ENCODE measurements at regions not wholly inside any gene's neighbourhood (a gene's known extent, or its start where the extent isn't known, plus 50 kb on each side); places are given as distances from the start of the nearest gene placed in this dataset.

- TF ChIP-seq ZNF224 (CRISPR knock-in tag; IDR thresholded peaks at IDR 0.05), result no peak
Observed at GRCh38 chr4:125515016-125515415, 200.3 kb downstream of the FAT4 start (continued).

GRCh38 chr4:125517831-125518230, 203.1 kb downstream of the FAT4 start:
- ChIA-PET POLR2A (no interaction called here), CTCF (ENCODE audit: low intra/inter-chr PET ratio, low total read pairs) (no interaction called here)
- 16% methylated on average over 2 of the region's 2 CpGs for WGBS (ENCODE audit: low lambda C conversion rate)
- H3K36me3 ChIP-seq (replicated peaks in 1 of 2; ENCODE audit: control insufficient read depth in 1 of 2, insufficient read depth in 2 of 2, low read length in 2 of 2), result no peaks in the 10 kb centered on the region
- no peak for ATAC-seq
- no peaks in the 10 kb centered on the region for H3K4me1 ChIP-seq (ENCODE audit: insufficient read depth, low read length)
- FAIRE-seq, result no peak
- BruUV-seq (replicated peaks), result no TSS peak
- no peak overlapping the region for H2AFZ ChIP-seq (ENCODE audit: low read length)
- no peak overlapping the region for H3K4me3 ChIP-seq (replicated peaks in 1 of 3; ENCODE audit: insufficient read depth in 1 of 3, low read depth in 2 of 3, low read length in 3 of 3)
- no peaks in the 10 kb centered on the region for H3K9me3 ChIP-seq (ENCODE audit: low read length)
- no peak for DNase-seq (ENCODE audit: low spot score)
- H3K9ac ChIP-seq (ENCODE audit: insufficient read depth, low read depth, low read length), result no peak overlapping the region
- H3K79me2 ChIP-seq (ENCODE audit: insufficient read depth, low read length), result no peaks in the 10 kb centered on the region
- no peak for TF ChIP-seq ZNF572 (CRISPR knock-in tag; IDR thresholded peaks at IDR 0.05)
- TF ChIP-seq CSRNP2 (CRISPR knock-in tag; conservative IDR thresholded peaks at IDR 0.05; ENCODE audit: low read depth), result no peak
- no peak for TF ChIP-seq ZNF772 (CRISPR knock-in tag; IDR thresholded peaks at IDR 0.05)
- TF ChIP-seq ZBTB44 (CRISPR knock-in tag; IDR thresholded peaks at IDR 0.05), result no peak
- no peak for TF ChIP-seq MAZ (IDR thresholded peaks at IDR 0.05; ENCODE audit: borderline replicate concordance, low read depth, low read length)
- no peak for TF ChIP-seq MAZ (CRISPR knock-in tag; IDR thresholded peaks at IDR 0.05; ENCODE audit: low read depth)
- no peak for TF ChIP-seq HNRNPK (IDR thresholded peaks at IDR 0.05; ENCODE audit: low read depth, low read length, poor library complexity, severe bottlenecking)
- TF ChIP-seq ONECUT2 (CRISPR knock-in tag; IDR thresholded peaks at IDR 0.05), result no peak
- no peak for TF ChIP-seq KLF6 (CRISPR knock-in tag; IDR thresholded peaks at IDR 0.05)
- TF ChIP-seq RFXAP (CRISPR knock-in tag; IDR thresholded peaks at IDR 0.05; ENCODE audit: borderline replicate concordance), result no peak
- TF ChIP-seq ZNF205 (CRISPR knock-in tag; IDR thresholded peaks at IDR 0.05), result no peak
- no peak for TF ChIP-seq RBFOX2 (IDR thresholded peaks at IDR 0.05; ENCODE audit: low read depth, low read length)
- no peak for TF ChIP-seq HINFP (CRISPR knock-in tag; IDR thresholded peaks at IDR 0.05; ENCODE audit: low read depth)
- no peak for TF ChIP-seq ZNF484 (CRISPR knock-in tag; IDR thresholded peaks at IDR 0.05; ENCODE audit: borderline replicate concordance, low read depth)
- no peak for TF ChIP-seq MXI1 (IDR thresholded peaks at IDR 0.05; ENCODE audit: borderline replicate concordance, low read depth, low read length)
- no peak for TF ChIP-seq ZNF704 (CRISPR knock-in tag; IDR thresholded peaks at IDR 0.05; ENCODE audit: borderline replicate concordance)
- intact Hi-C loops (cut with micrococcal nuclease; ENCODE audit: unreplicated experiment) (no loop called here), in situ Hi-C loops (cut with HindIII; ENCODE audit: extremely low pct_ligation_motif_present, low pct_unique_long_range_greater_than_20kb) (no loop called here)
- H3K27ac ChIP-seq (ENCODE audit: extremely low read length, insufficient read depth, low read length), result no peak overlapping the region
- H3K27me3 ChIP-seq (ENCODE audit: control insufficient read depth in 1 of 2, insufficient read depth in 2 of 2, low read length in 2 of 2), result no peaks in the 10 kb centered on the region
- no peak overlapping the region for H3K4me2 ChIP-seq (ENCODE audit: low read depth, low read length)
- H4K20me1 ChIP-seq (ENCODE audit: insufficient read depth, low read length), result no peaks in the 10 kb centered on the region
